Keratinocyte (primary cell): ENCODE measurements at regions not wholly inside any gene's neighbourhood (a gene's known extent, or its start where the extent isn't known, plus 50 kb on each side); places are given as distances from the start of the nearest gene placed in this dataset.
"Not testable (repeated sequence)": the region's sequence is repeated elsewhere in the genome, so short reads cannot be mapped to it uniquely, and the experiment has no call there.

ENCODE experiments used
- DNase-seq: peaks from one replicate; pipeline ENCODE4 v3.0.0-alpha.2; 2011; ENCODE audit warnings: low read depth, missing footprints, low spot score
- FAIRE-seq: peaks from 2 replicates; lab custom pipeline; 2011; peaks lifted over from hg19 to GRCh38; lab: Jason Lieb, UNC
- H2AFZ ChIP-seq: 2 replicates; pipeline ENCODE4 v1.6.0; 2012; ENCODE audit warnings: low read length, control low read depth, inconsistent platforms; ENCODE audit not compliant: control insufficient read depth
- H3K27ac ChIP-seq: 2 replicates; pipeline ENCODE4 v1.5.1; 2011; ENCODE audit warnings: low read length; ENCODE audit not compliant: control insufficient read depth, insufficient read depth
- H3K27me3 ChIP-seq: 3 replicates; pipeline ENCODE4 v1.6.0; 2011; ENCODE audit warnings: low read length; ENCODE audit not compliant: control insufficient read depth, insufficient read depth; ENCODE audit errors: extremely low read depth
- H3K36me3 ChIP-seq, 2 experiments: 2 replicates in 1 of 2; 3 replicates in 1 of 2; pipeline ENCODE4 v1.5.1; 2011; ENCODE audit warnings: low read length in 2 of 2, mild to moderate bottlenecking in 1 of 2; ENCODE audit not compliant: control insufficient read depth in 2 of 2, insufficient read depth in 2 of 2; ENCODE audit errors: extremely low read depth in 1 of 2
- H3K4me1 ChIP-seq: 3 replicates; pipeline ENCODE4 v1.5.1; 2011; ENCODE audit warnings: low read length; ENCODE audit not compliant: control insufficient read depth, insufficient read depth; ENCODE audit errors: extremely low read depth
- H3K4me2 ChIP-seq: 3 replicates; pipeline ENCODE4 v1.6.0; 2011; ENCODE audit warnings: low read depth, low read length; ENCODE audit not compliant: control insufficient read depth, insufficient read depth; ENCODE audit errors: extremely low read depth
- H3K4me3 ChIP-seq, 3 experiments: fragments of 200-600 bp in 1 of 3; sonication (generic) in 1 of 3; 2 replicates in 2 of 3; 3 replicates in 1 of 3; pipeline ENCODE4 v1.5.1; 2011 to 2016; ENCODE audit warnings: low read length in 3 of 3, mild to moderate bottlenecking in 3 of 3, control low read depth in 2 of 3, inconsistent platforms in 1 of 3, low read depth in 1 of 3, mixed read lengths in 1 of 3, mixed run types in 1 of 3, moderate library complexity in 1 of 3; ENCODE audit not compliant: control insufficient read depth in 2 of 3, insufficient read depth in 2 of 3; ENCODE audit errors: extremely low read depth in 1 of 3
- H3K79me2 ChIP-seq: 2 replicates; pipeline ENCODE4 v1.6.0; 2012; ENCODE audit warnings: low read length; ENCODE audit not compliant: control insufficient read depth, insufficient read depth
- H3K9ac ChIP-seq: 3 replicates; pipeline ENCODE4 v1.6.0; 2011; ENCODE audit warnings: low read length; ENCODE audit not compliant: control insufficient read depth, insufficient read depth; ENCODE audit errors: extremely low read depth
- H3K9me1 ChIP-seq: 3 replicates; pipeline ENCODE4 v1.6.0; 2011; ENCODE audit warnings: low read length; ENCODE audit not compliant: control insufficient read depth, insufficient read depth; ENCODE audit errors: extremely low read depth
- H3K9me3 ChIP-seq: 2 replicates; pipeline ENCODE4 v1.5.1; 2012; ENCODE audit warnings: low read depth, low read length; ENCODE audit not compliant: control insufficient read depth
- H4K20me1 ChIP-seq: 3 replicates; pipeline ENCODE4 v1.6.0; 2011; ENCODE audit warnings: low read length; ENCODE audit not compliant: control insufficient read depth, insufficient read depth; ENCODE audit errors: extremely low read depth
- EZH2 ChIP-seq: IDR thresholded peaks from one replicate; pipeline ENCODE4 v1.6.1; 2012; ENCODE audit warnings: inconsistent platforms, mild to moderate bottlenecking, low read length, moderate library complexity
- dilution Hi-C: fragments of 300-500 bp; cut with MboI; formaldehyde crosslinking; loops from one replicate; pipeline ENCODE4 v1.7.0; 2020; ENCODE audit warnings: low sequenced_read_pairs; ENCODE audit not compliant: extremely low pct_ligation_motif_present
- TF ChIP-seq, protein P1 (sequence below), 3 experiments: IDR thresholded peaks in 1 of 3; conservative IDR thresholded peaks in 1 of 3; optimal IDR thresholded peaks in 1 of 3; 2 replicates in 2 of 3; 3 replicates in 1 of 3; pipeline versions ENCODE3 to v1.5.1; 2011; ENCODE audit warnings: low read length in 3 of 3, mild to moderate bottlenecking in 3 of 3, moderate library complexity in 2 of 3, control low read depth in 1 of 3, inconsistent platforms in 1 of 3; ENCODE audit not compliant: insufficient read depth in 2 of 3; ENCODE audit errors: extremely low read depth in 1 of 3

GRCh38 chrX:101823236-101823635, 108.6 kb downstream of the ZMAT1 start:
- H3K9me3 ChIP-seq: no peaks in the 10 kb centered on the region
- no peak overlapping the region for H3K9ac ChIP-seq
- DNase-seq: no peak
- H3K9me1 ChIP-seq: no peaks in the 10 kb centered on the region
- no peak overlapping the region for H2AFZ ChIP-seq
- H3K79me2 ChIP-seq: no peaks in the 10 kb centered on the region
- H3K27me3 ChIP-seq: no peaks in the 10 kb centered on the region
- dilution Hi-C loops: no loop called here
- H3K4me2 ChIP-seq: no peak overlapping the region
- H4K20me1 ChIP-seq: no peaks in the 10 kb centered on the region
- no peaks in the 10 kb centered on the region for H3K4me1 ChIP-seq
- H3K4me3 ChIP-seq: no peak overlapping the region
- H3K27ac ChIP-seq: no peak overlapping the region
- no peak for FAIRE-seq
- no peaks in the 10 kb centered on the region for H3K36me3 ChIP-seq
- TF ChIP-seq EZH2: no peak
- TF ChIP-seq, protein P1, sequence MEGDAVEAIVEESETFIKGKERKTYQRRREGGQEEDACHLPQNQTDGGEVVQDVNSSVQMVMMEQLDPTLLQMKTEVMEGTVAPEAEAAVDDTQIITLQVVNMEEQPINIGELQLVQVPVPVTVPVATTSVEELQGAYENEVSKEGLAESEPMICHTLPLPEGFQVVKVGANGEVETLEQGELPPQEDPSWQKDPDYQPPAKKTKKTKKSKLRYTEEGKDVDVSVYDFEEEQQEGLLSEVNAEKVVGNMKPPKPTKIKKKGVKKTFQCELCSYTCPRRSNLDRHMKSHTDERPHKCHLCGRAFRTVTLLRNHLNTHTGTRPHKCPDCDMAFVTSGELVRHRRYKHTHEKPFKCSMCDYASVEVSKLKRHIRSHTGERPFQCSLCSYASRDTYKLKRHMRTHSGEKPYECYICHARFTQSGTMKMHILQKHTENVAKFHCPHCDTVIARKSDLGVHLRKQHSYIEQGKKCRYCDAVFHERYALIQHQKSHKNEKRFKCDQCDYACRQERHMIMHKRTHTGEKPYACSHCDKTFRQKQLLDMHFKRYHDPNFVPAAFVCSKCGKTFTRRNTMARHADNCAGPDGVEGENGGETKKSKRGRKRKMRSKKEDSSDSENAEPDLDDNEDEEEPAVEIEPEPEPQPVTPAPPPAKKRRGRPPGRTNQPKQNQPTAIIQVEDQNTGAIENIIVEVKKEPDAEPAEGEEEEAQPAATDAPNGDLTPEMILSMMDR (optimal IDR thresholded peaks at IDR 0.05 in 1 of 3, IDR thresholded peaks at IDR 0.05 in 1 of 3, conservative IDR thresholded peaks at IDR 0.05 in 1 of 3; ENCODE audit: extremely low read depth in 1 of 3, insufficient read depth in 2 of 3, low read length in 3 of 3): no peak

- FAIRE-seq, H3K4me2 ChIP-seq, H3K36me3 ChIP-seq, H2AFZ ChIP-seq, H3K9me3 ChIP-seq, H3K27me3 ChIP-seq, H4K20me1 ChIP-seq, H3K4me1 ChIP-seq, DNase-seq, H3K9me1 ChIP-seq, H3K79me2 ChIP-seq, H3K4me3 ChIP-seq, H3K9ac ChIP-seq, H3K27ac ChIP-seq, dilution Hi-C loops: not testable (repeated sequence)
These were observed 114.1 kb downstream of the ZMAT1 start for GRCh38 chrX:101817739-101818138.

DNA sequence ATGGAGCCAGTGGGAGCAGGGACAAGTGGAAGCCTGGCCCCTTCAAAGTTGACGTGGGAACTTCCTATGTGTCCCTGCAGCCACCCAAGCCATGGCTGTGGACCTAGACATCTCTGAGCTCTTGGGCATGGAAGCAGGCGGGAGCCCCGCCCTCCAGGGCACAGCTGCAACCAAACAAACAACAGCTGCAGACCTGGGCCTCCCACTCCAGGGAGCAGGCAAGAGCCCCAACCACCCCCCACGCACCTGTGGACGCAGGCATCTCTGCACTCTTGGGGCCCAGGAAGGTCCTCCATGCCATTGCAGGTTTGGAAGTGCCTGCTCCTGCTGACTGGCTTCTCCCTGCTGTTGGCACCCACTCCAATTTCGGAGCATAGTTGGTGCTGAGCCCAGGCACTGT, 118.6 kb downstream of the ZMAT1 start:
- no peaks in the 10 kb centered on the region for H4K20me1 ChIP-seq
- DNase-seq (no peak), FAIRE-seq (no peak)
- TF ChIP-seq EZH2: no peak
- TF ChIP-seq, protein P1 (optimal IDR thresholded peaks at IDR 0.05 in 1 of 3, IDR thresholded peaks at IDR 0.05 in 1 of 3, conservative IDR thresholded peaks at IDR 0.05 in 1 of 3; ENCODE audit: extremely low read depth in 1 of 3, insufficient read depth in 2 of 3, low read length in 3 of 3): no peak
- dilution Hi-C loops: no loop called here
- no peak overlapping the region for H3K4me3 ChIP-seq
- peaks cover 4% of the 10 kb centered on the region for H3K9me3 ChIP-seq
- no peak overlapping the region for H3K4me2 ChIP-seq
- H3K4me1 ChIP-seq: no peaks in the 10 kb centered on the region
- H3K79me2 ChIP-seq: no peaks in the 10 kb centered on the region
- no peaks in the 10 kb centered on the region for H3K27me3 ChIP-seq
- no peak overlapping the region for H3K9ac ChIP-seq
- no peaks in the 10 kb centered on the region for H3K9me1 ChIP-seq
- H3K27ac ChIP-seq: no peak overlapping the region
- no peak overlapping the region for H2AFZ ChIP-seq
- no peaks in the 10 kb centered on the region for H3K36me3 ChIP-seq
